ENCODE measurements at regions not wholly inside any gene's neighbourhood (a gene's known extent, or its start where the extent isn't known, plus 50 kb on each side); places are given as distances from the start of the nearest gene placed in this dataset.

DNA sequence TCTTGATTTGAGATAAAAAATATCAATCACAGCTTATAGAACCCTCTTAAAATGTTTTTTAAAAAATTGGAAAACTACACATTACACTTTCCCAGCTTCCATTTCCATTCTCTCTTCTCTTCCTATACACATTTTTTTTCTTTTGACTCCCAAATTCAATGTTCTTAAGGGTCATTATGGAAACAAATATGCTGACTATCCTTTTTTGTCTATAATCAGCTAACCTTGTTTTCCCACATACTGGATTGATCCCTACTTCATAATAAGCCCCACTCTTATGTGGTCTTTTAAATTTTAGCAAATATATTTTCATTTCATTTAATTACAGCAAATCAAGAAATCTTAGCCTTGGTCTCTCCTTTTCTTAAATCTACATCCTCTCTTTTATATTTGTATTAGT lies 378.4 kb downstream of the MEI4 start:
- no peaks in the 10 kb centered on the region for H3K36me3 ChIP-seq (replicated peaks in 1 of 2; ENCODE audit: control insufficient read depth in 1 of 2, insufficient read depth in 2 of 2, low read length in 1 of 2)
- ChIA-PET POLR2A (no interaction called here), CTCF (no interaction called here)
- TF ChIP-seq GATA2 (CRISPR knock-in tag; IDR thresholded peaks at IDR 0.05) (no peak), EP300 (IDR thresholded peaks at IDR 0.05; ENCODE audit: borderline replicate concordance in 1 of 2, low read depth in 1 of 2, low read length in 1 of 2) (no peak)
- TF ChIP-seq, protein P1, sequence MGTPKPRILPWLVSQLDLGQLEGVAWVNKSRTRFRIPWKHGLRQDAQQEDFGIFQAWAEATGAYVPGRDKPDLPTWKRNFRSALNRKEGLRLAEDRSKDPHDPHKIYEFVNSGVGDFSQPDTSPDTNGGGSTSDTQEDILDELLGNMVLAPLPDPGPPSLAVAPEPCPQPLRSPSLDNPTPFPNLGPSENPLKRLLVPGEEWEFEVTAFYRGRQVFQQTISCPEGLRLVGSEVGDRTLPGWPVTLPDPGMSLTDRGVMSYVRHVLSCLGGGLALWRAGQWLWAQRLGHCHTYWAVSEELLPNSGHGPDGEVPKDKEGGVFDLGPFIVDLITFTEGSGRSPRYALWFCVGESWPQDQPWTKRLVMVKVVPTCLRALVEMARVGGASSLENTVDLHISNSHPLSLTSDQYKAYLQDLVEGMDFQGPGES (IDR thresholded peaks at IDR 0.05; ENCODE audit: low read depth, low read length): no peak
- H3K9ac ChIP-seq: no peak overlapping the region
- H4K20me1 ChIP-seq (ENCODE audit: insufficient read depth): no peaks in the 10 kb centered on the region
- no peak for DNase-seq
- H3K9me2 ChIP-seq: no peaks in the 10 kb centered on the region
- H3K4me2 ChIP-seq: no peak overlapping the region
- H3K4me1 ChIP-seq (ENCODE audit: control insufficient read depth in 1 of 2, insufficient read depth in 2 of 2, low read depth in 1 of 2, low read length in 1 of 2): no peaks in the 10 kb centered on the region
- H3K9me3 ChIP-seq: no peaks in the 10 kb centered on the region; the same call in 1 of the 2 replicates
- no peaks in the 10 kb centered on the region for H3K27me3 ChIP-seq (ENCODE audit: insufficient read depth)
- H3K79me2 ChIP-seq (ENCODE audit: insufficient read depth): no peaks in the 10 kb centered on the region
- no peak overlapping the region for H3K4me3 ChIP-seq (ENCODE audit: low read depth in 2 of 2, low read length in 1 of 2)
- H3K27ac ChIP-seq (ENCODE audit: low read depth in 2 of 2, low read length in 1 of 2): no peak overlapping the region
- no peak overlapping the region for H2AFZ ChIP-seq (ENCODE audit: low read depth)
- no peaks in the 10 kb centered on the region for H3F3A ChIP-seq (replicated peaks; ENCODE audit: insufficient read depth)

DNA sequence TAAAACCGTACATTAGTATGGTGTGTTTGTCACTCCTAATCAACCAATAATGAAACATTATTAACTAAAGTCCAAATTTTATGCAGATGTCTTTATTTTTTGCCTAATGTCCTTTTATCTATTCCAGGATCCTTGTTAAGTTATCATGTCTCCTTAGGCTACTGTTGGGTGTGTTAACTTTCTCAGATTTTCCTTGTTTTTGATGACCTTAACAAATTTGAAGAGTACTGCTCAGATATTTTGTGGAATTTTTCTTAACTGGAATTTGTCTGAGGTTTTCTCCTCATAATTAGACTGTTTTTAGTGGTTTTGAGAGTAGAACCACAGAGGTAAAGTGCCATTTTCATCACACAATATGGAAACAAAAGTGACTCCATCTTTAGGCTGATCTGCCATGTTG lies 406.3 kb downstream of the MEI4 start:
- Histone ChIP-seq H3K4me3 (ENCODE audit: low read depth in 2 of 2, low read length in 1 of 2) (no peak overlapping the region), H4K20me1 (ENCODE audit: insufficient read depth) (no peaks in the 10 kb centered on the region), H3F3A (replicated peaks; ENCODE audit: insufficient read depth) (no peaks in the 10 kb centered on the region), H3K9ac (no peak overlapping the region), H3K9me3 (no peaks in the 10 kb centered on the region), H3K27me3 (ENCODE audit: insufficient read depth) (no peaks in the 10 kb centered on the region), H3K4me2 (no peak overlapping the region), H3K36me3 (replicated peaks in 1 of 2; ENCODE audit: control insufficient read depth in 1 of 2, insufficient read depth in 2 of 2, low read length in 1 of 2) (no peaks in the 10 kb centered on the region), H3K4me1 (ENCODE audit: control insufficient read depth in 1 of 2, insufficient read depth in 2 of 2, low read depth in 1 of 2, low read length in 1 of 2) (no peaks in the 10 kb centered on the region), H3K9me2 (no peaks in the 10 kb centered on the region), H3K79me2 (ENCODE audit: insufficient read depth) (no peaks in the 10 kb centered on the region), H2AFZ (ENCODE audit: low read depth) (no peak overlapping the region), H3K27ac (ENCODE audit: low read depth in 2 of 2, low read length in 1 of 2) (no peak overlapping the region)
- CTCF ChIA-PET: no interaction called here
- 4% methylated on average over 1 of the region's 1 CpG for WGBS (ENCODE audit: low lambda C conversion rate)
- POLR2A ChIA-PET: no interaction called here
- no peak for DNase-seq
- TF ChIP-seq, protein P2, sequence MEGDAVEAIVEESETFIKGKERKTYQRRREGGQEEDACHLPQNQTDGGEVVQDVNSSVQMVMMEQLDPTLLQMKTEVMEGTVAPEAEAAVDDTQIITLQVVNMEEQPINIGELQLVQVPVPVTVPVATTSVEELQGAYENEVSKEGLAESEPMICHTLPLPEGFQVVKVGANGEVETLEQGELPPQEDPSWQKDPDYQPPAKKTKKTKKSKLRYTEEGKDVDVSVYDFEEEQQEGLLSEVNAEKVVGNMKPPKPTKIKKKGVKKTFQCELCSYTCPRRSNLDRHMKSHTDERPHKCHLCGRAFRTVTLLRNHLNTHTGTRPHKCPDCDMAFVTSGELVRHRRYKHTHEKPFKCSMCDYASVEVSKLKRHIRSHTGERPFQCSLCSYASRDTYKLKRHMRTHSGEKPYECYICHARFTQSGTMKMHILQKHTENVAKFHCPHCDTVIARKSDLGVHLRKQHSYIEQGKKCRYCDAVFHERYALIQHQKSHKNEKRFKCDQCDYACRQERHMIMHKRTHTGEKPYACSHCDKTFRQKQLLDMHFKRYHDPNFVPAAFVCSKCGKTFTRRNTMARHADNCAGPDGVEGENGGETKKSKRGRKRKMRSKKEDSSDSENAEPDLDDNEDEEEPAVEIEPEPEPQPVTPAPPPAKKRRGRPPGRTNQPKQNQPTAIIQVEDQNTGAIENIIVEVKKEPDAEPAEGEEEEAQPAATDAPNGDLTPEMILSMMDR (IDR thresholded peaks at IDR 0.05): no peak
- TF ChIP-seq JUND (IDR thresholded peaks at IDR 0.05) (no peak), RAD21 (IDR thresholded peaks at IDR 0.05; ENCODE audit: low read length) (no peak), EP300 (IDR thresholded peaks at IDR 0.05; ENCODE audit: borderline replicate concordance in 1 of 2, low read depth in 1 of 2, low read length in 1 of 2) (no peak), RFX5 (IDR thresholded peaks at IDR 0.05; ENCODE audit: low read length) (no peak), MXI1 (IDR thresholded peaks at IDR 0.05; ENCODE audit: low read depth, low read length) (no peak), GATA2 (CRISPR knock-in tag; IDR thresholded peaks at IDR 0.05) (no peak), TCF12 (IDR thresholded peaks at IDR 0.05) (no peak), CHD2 (IDR thresholded peaks at IDR 0.05; ENCODE audit: low read length, partially characterized antibody) (no peak), NRF1 (IDR thresholded peaks at IDR 0.05; ENCODE audit: low read depth, low read length) (no peak), SIN3A (IDR thresholded peaks at IDR 0.05; ENCODE audit: borderline replicate concordance, low read depth, low read length) (no peak), NFIC (IDR thresholded peaks at IDR 0.05; ENCODE audit: borderline replicate concordance) (no peak), FOXJ3 (CRISPR knock-in tag; IDR thresholded peaks at IDR 0.05) (no peak), YY1 (IDR thresholded peaks at IDR 0.05; ENCODE audit: low read depth) (no peak)
- TF ChIP-seq, protein P3, sequence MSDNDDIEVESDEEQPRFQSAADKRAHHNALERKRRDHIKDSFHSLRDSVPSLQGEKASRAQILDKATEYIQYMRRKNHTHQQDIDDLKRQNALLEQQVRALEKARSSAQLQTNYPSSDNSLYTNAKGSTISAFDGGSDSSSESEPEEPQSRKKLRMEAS (IDR thresholded peaks at IDR 0.05; ENCODE audit: low read depth): no peak
- TF ChIP-seq, protein P4, sequence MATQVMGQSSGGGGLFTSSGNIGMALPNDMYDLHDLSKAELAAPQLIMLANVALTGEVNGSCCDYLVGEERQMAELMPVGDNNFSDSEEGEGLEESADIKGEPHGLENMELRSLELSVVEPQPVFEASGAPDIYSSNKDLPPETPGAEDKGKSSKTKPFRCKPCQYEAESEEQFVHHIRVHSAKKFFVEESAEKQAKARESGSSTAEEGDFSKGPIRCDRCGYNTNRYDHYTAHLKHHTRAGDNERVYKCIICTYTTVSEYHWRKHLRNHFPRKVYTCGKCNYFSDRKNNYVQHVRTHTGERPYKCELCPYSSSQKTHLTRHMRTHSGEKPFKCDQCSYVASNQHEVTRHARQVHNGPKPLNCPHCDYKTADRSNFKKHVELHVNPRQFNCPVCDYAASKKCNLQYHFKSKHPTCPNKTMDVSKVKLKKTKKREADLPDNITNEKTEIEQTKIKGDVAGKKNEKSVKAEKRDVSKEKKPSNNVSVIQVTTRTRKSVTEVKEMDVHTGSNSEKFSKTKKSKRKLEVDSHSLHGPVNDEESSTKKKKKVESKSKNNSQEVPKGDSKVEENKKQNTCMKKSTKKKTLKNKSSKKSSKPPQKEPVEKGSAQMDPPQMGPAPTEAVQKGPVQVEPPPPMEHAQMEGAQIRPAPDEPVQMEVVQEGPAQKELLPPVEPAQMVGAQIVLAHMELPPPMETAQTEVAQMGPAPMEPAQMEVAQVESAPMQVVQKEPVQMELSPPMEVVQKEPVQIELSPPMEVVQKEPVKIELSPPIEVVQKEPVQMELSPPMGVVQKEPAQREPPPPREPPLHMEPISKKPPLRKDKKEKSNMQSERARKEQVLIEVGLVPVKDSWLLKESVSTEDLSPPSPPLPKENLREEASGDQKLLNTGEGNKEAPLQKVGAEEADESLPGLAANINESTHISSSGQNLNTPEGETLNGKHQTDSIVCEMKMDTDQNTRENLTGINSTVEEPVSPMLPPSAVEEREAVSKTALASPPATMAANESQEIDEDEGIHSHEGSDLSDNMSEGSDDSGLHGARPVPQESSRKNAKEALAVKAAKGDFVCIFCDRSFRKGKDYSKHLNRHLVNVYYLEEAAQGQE (IDR thresholded peaks at IDR 0.05; ENCODE audit: low read depth, low read length): no peak
- TF ChIP-seq, protein P5, sequence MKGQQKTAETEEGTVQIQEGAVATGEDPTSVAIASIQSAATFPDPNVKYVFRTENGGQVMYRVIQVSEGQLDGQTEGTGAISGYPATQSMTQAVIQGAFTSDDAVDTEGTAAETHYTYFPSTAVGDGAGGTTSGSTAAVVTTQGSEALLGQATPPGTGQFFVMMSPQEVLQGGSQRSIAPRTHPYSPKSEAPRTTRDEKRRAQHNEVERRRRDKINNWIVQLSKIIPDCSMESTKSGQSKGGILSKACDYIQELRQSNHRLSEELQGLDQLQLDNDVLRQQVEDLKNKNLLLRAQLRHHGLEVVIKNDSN (IDR thresholded peaks at IDR 0.05; ENCODE audit: borderline replicate concordance, low read depth): no peak
- TF ChIP-seq, protein P6, sequence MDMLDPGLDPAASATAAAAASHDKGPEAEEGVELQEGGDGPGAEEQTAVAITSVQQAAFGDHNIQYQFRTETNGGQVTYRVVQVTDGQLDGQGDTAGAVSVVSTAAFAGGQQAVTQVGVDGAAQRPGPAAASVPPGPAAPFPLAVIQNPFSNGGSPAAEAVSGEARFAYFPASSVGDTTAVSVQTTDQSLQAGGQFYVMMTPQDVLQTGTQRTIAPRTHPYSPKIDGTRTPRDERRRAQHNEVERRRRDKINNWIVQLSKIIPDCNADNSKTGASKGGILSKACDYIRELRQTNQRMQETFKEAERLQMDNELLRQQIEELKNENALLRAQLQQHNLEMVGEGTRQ (IDR thresholded peaks at IDR 0.05; ENCODE audit: borderline replicate concordance, low read depth, low read length): no peak
